ENCODE measurements at regions not wholly inside any gene's neighbourhood (a gene's known extent, or its start where the extent isn't known, plus 50 kb on each side); places are given as distances from the start of the nearest gene placed in this dataset.
"Not testable (repeated sequence)": the region's sequence is repeated elsewhere in the genome, so short reads cannot be mapped to it uniquely, and the experiment has no call there.

GRCh38 chr9:42306625-42307024, 123.2 kb downstream of the SPATA31A6 start:
- H3K4me3 Mint-ChIP-seq = not testable (repeated sequence)

DNA sequence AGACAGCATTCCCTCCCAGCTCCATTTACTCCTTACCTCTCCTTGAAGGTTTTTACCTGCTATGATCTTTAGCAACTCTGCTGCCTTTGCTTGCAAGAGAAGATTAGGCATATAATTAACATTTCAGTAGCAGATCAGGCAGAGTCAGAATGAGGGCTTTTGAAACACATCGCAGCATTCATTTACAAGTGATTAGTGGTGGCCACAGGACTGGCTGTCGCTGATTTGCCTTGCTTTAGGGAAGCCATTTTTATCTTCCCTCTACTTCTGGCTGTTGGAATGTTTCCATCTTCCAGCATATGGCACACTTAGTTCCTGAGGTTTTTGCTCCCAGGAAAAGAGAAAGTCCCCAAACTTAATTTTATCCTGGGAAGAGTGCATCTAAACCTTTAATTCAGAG, 124.0 kb downstream of the SPATA31A6 start:
- not testable (repeated sequence) for H3K27ac Mint-ChIP-seq; H3K4me1 Mint-ChIP-seq; H3K36me3 Mint-ChIP-seq (ENCODE audit: low read depth); H3K9me3 Mint-ChIP-seq; H3K4me3 Mint-ChIP-seq; H3K27me3 Mint-ChIP-seq (ENCODE audit: low read depth)

More at GRCh38 chr9:42306625-42307024, 123.2 kb downstream of the SPATA31A6 start:
- H3K4me1 Mint-ChIP-seq; H3K36me3 Mint-ChIP-seq (ENCODE audit: low read depth); H3K27me3 Mint-ChIP-seq (ENCODE audit: low read depth); H3K27ac Mint-ChIP-seq; H3K9me3 Mint-ChIP-seq: not testable (repeated sequence)

DNA sequence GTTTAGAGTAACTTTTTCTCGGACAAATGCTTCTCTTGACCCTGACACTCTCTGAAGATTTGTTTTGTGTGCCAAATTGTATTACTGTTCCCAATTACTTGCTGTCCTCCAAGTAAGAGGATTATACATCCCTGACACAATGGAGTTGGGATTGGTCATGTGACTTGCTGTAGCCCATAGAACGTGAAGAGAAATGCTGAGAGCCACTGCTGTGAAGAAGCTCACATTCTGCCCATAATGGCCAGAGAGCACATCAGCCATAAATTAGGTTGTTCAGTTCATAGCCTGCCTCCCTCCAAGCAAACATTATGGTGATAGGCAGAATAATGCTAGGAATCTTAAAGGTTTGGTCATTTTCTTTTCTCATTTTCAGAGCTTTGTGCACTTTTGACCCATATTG, 127.5 kb downstream of the SPATA31A6 start:
- H3K9me3 Mint-ChIP-seq; H3K36me3 Mint-ChIP-seq (ENCODE audit: low read depth); H3K27ac Mint-ChIP-seq; H3K4me3 Mint-ChIP-seq; H3K27me3 Mint-ChIP-seq (ENCODE audit: low read depth); H3K4me1 Mint-ChIP-seq: not testable (repeated sequence)

DNA sequence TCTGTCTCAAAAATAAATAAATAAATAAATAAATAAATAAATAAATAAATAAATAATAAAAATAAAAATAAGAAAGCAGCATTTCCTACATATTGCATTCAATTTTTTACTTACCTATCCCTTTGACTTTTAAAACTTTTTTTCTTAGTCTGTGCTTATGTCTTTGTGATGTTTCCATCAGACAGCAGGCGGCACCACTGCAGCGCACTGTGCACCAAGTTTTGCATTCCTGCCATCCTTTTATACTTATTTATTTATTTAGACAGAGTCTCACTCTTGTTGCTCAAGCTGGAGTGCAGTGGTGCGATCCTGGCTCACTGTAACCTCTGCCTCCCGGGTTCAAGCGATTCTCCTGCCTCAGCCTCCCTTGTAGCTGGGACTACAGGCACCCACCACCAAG, 132.6 kb downstream of the SPATA31A6 start:
- H3K27ac Mint-ChIP-seq; H3K9me3 Mint-ChIP-seq; H3K36me3 Mint-ChIP-seq (ENCODE audit: low read depth); H3K4me3 Mint-ChIP-seq; H3K4me1 Mint-ChIP-seq; H3K27me3 Mint-ChIP-seq (ENCODE audit: low read depth): not testable (repeated sequence)

DNA sequence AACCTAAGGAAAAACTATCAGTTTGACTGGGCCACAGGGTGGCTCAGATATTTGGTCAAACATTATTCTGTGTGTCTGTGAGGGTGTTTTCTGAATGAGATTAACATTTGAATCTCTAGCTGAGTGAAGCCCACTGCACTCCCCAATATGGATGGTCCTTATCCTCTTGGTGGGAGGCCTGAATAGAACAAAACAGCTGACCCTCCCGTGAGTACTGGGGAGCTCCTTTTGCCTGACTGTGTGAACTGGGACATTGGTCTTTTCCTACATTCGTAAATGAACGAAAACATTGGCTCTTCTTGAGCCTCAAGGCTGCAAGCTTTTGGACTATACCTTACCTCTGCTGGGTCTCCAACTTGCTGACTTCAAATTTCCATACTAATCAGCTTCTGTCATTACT, 134.2 kb downstream of the SPATA31A6 start:
- H3K4me3 Mint-ChIP-seq; H3K4me1 Mint-ChIP-seq; H3K27me3 Mint-ChIP-seq (ENCODE audit: low read depth); H3K27ac Mint-ChIP-seq; H3K9me3 Mint-ChIP-seq; H3K36me3 Mint-ChIP-seq (ENCODE audit: low read depth): not testable (repeated sequence)

- H3K27ac Mint-ChIP-seq; H3K27me3 Mint-ChIP-seq (ENCODE audit: low read depth); H3K4me3 Mint-ChIP-seq; H3K9me3 Mint-ChIP-seq; H3K36me3 Mint-ChIP-seq (ENCODE audit: low read depth); H3K4me1 Mint-ChIP-seq: not testable (repeated sequence)
These were observed 139.8 kb downstream of the SPATA31A6 start for GRCh38 chr9:42323084-42323809.

DNA sequence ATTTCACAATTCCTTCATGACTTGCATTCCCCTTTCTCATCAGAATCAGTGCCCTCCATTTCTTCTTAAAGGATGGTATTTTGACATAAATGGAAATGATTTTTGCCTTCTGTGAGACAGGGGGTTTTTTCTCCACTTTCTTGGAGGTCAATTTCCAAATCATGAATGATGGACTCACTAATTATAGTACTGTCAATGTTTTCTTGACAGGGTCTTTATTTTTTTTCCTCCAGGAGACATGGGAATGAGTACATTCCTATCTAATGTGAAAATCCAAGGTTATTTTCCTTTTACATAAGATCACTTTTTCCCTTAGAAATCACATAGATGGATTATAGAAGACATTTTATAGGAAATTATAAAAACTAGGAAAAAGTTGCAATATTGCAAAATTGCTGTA, 141.7 kb downstream of the SPATA31A6 start:
- H3K36me3 Mint-ChIP-seq (ENCODE audit: low read depth); H3K4me1 Mint-ChIP-seq; H3K4me3 Mint-ChIP-seq; H3K27me3 Mint-ChIP-seq (ENCODE audit: low read depth); H3K27ac Mint-ChIP-seq; H3K9me3 Mint-ChIP-seq: not testable (repeated sequence)

DNA sequence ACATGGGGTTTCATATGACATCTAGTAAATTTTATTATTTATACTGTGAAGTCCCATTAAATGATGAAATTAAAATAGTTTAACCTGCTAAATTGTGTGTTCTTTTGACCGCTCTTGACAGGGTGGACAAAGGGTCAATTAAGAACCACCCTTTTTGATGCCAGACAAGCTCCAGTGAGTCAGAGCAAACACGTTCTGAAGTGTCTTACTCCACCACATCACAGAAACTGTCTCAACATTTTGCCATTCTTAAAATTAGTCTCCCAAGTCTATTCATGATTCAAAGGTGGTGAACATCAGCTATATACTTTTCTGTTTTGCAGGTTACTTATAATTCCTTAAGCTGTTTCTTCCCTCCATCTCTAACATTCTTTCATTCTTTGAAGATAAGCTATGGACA, 142.1 kb downstream of the SPATA31A6 start:
- not testable (repeated sequence) for H3K9me3 Mint-ChIP-seq; H3K36me3 Mint-ChIP-seq (ENCODE audit: low read depth)

GRCh38 chr9:42326482-42326881, 143.0 kb downstream of the SPATA31A6 start:
- not testable (repeated sequence) for H3K4me1 Mint-ChIP-seq; H3K36me3 Mint-ChIP-seq (ENCODE audit: low read depth); H3K9me3 Mint-ChIP-seq; H3K4me3 Mint-ChIP-seq; H3K27me3 Mint-ChIP-seq (ENCODE audit: low read depth); H3K27ac Mint-ChIP-seq

More for the DNA sequence above, 142.1 kb downstream of the SPATA31A6 start:
- not testable (repeated sequence) for H3K27ac Mint-ChIP-seq; H3K27me3 Mint-ChIP-seq (ENCODE audit: low read depth); H3K4me1 Mint-ChIP-seq; H3K4me3 Mint-ChIP-seq

GRCh38 chr9:42335342-42335741, 151.9 kb downstream of the SPATA31A6 start:
- H3K27ac Mint-ChIP-seq; H3K9me3 Mint-ChIP-seq; H3K4me1 Mint-ChIP-seq; H3K4me3 Mint-ChIP-seq; H3K36me3 Mint-ChIP-seq (ENCODE audit: low read depth); H3K27me3 Mint-ChIP-seq (ENCODE audit: low read depth): not testable (repeated sequence)

DNA sequence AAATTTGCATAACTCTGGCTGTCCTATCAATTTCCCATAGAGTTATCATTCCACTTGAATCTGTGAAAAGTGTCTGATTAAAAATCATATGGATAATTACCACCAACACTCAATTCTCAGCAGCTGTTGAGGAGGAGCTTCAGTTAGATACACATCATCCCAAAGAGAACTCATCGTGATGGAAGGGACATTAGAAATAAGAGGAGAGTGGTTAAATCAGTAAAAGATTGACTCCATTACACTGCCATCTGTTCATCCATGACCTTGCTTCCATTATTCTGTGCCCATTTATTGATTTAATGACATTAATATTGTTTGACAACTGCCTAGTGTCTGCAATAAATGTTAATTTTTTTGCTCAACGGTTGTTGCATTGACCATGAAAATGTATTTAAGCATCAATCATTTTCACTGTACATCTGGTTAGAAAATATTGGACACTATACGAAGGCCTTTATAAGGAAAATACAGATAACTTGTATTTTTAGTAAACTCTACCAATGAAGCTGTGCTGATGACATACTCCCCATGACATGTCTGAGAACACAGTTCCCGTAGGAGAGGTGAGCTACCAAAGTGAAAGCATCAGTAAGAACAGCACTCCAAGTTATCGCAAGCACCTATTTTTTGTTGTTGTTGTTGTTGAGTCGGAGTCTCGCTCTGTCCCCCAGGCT, 152.7 kb downstream of the SPATA31A6 start:
- not testable (repeated sequence) for H3K4me1 Mint-ChIP-seq; H3K36me3 Mint-ChIP-seq (ENCODE audit: low read depth); H3K27ac Mint-ChIP-seq; H3K4me3 Mint-ChIP-seq; H3K27me3 Mint-ChIP-seq (ENCODE audit: low read depth); H3K9me3 Mint-ChIP-seq

GRCh38 chr9:42338275-42338674, 154.8 kb downstream of the SPATA31A6 start:
- H3K9me3 Mint-ChIP-seq; H3K27me3 Mint-ChIP-seq (ENCODE audit: low read depth); H3K4me3 Mint-ChIP-seq; H3K4me1 Mint-ChIP-seq; H3K36me3 Mint-ChIP-seq (ENCODE audit: low read depth); H3K27ac Mint-ChIP-seq: not testable (repeated sequence)

DNA sequence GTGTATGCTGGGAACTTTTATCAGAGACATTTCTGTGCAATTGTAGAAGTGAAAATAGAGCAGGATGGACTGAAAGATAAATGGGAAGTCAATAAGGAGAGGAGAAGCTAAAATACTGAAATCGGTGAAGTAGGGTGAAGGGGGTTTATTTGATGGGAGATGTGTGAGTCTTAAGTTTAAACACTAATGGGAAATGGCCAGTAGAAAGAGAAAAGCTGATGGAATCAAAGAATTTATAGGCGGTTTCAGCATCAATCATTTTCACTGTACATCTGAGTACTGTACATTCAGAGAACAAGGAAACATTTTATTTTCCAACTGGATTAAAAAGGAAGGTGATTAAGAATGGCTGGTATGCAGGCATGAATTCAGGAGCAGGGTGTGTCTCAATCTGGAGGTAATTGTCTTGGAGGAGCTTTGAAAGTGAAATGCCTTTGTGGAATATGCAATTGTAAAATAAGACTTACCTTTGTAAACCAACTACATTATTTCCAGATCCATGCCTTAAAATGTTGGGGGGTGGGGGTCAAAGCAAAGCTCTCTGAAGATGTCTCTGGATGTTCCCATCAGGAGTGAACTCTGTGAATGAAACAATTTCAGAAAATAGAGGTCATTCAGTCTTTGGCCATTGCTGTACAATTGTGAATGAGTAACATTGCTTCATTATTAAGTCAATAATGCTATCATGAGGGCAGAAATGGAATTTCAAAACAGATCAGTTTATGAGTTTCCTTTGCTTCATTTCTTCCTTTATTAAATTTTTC, 156.4 kb downstream of the SPATA31A6 start:
- H3K27ac Mint-ChIP-seq; H3K36me3 Mint-ChIP-seq (ENCODE audit: low read depth); H3K9me3 Mint-ChIP-seq; H3K4me3 Mint-ChIP-seq; H3K4me1 Mint-ChIP-seq; H3K27me3 Mint-ChIP-seq (ENCODE audit: low read depth): not testable (repeated sequence)

GRCh38 chr9:42340435-42340723, 156.9 kb downstream of the SPATA31A6 start:
- H3K27me3 Mint-ChIP-seq (ENCODE audit: low read depth); H3K4me1 Mint-ChIP-seq; H3K36me3 Mint-ChIP-seq (ENCODE audit: low read depth); H3K9me3 Mint-ChIP-seq; H3K4me3 Mint-ChIP-seq; H3K27ac Mint-ChIP-seq: not testable (repeated sequence)

- not testable (repeated sequence) for H3K27me3 Mint-ChIP-seq (ENCODE audit: low read depth); H3K36me3 Mint-ChIP-seq (ENCODE audit: low read depth); H3K9me3 Mint-ChIP-seq; H3K4me1 Mint-ChIP-seq; H3K27ac Mint-ChIP-seq; H3K4me3 Mint-ChIP-seq
These were observed 158.4 kb downstream of the SPATA31A6 start for GRCh38 chr9:42341860-42342259.
